Osteoblast (primary cell): ENCODE measurements at regions not wholly inside any gene's neighbourhood (a gene's known extent, or its start where the extent isn't known, plus 50 kb on each side); places are given as distances from the start of the nearest gene placed in this dataset.

Experiments
- DNase-seq: peaks from one replicate; pipeline ENCODE4 v3.0.0; 2011; ENCODE audit warnings: low spot score, mixed read lengths; ENCODE audit not compliant: insufficient read length; ENCODE audit errors: missing footprints
- H2AFZ ChIP-seq: 2 replicates; pipeline ENCODE4 v1.6.0; 2011; ENCODE audit warnings: mild to moderate bottlenecking, low read length
- H3K27ac ChIP-seq: 2 replicates; pipeline ENCODE4 v1.5.1; 2011; ENCODE audit warnings: mild to moderate bottlenecking, low read depth, low read length, moderate library complexity
- H3K27me3 ChIP-seq: 2 replicates; pipeline ENCODE4 v1.6.0; 2012; ENCODE audit warnings: mild to moderate bottlenecking, control low read depth, inconsistent platforms, low read length, moderate library complexity; ENCODE audit not compliant: insufficient read depth
- H3K36me3 ChIP-seq: 2 replicates; pipeline ENCODE4 v1.5.1; 2011; ENCODE audit warnings: mild to moderate bottlenecking, low read length, control low read depth, moderate library complexity; ENCODE audit not compliant: insufficient read depth
- H3K4me1 ChIP-seq: 2 replicates; pipeline ENCODE4 v1.5.1; 2011; ENCODE audit warnings: mild to moderate bottlenecking, low read length, control low read depth, moderate library complexity; ENCODE audit not compliant: insufficient read depth
- H3K4me2 ChIP-seq: 2 replicates; pipeline ENCODE4 v1.6.0; 2011; ENCODE audit warnings: mild to moderate bottlenecking, low read length; ENCODE audit not compliant: insufficient read depth
- H3K4me3 ChIP-seq: fragments of 200-600 bp; sonication (generic); 3 replicates; pipeline ENCODE4 v1.5.1; 2012; ENCODE audit warnings: mild to moderate bottlenecking, low read length, inconsistent platforms; ENCODE audit not compliant: insufficient read depth
- H3K79me2 ChIP-seq: 2 replicates; pipeline ENCODE4 v1.6.0; 2012; ENCODE audit warnings: mild to moderate bottlenecking, low read length, control low read depth, inconsistent platforms; ENCODE audit not compliant: insufficient read depth
- H3K9me3 ChIP-seq: 2 replicates; pipeline ENCODE4 v1.5.1; 2011; ENCODE audit warnings: low read depth, low read length, control low read depth
- H4K20me1 ChIP-seq: 2 replicates; pipeline ENCODE4 v1.6.0; 2012; ENCODE audit warnings: mild to moderate bottlenecking, low read length, control low read depth; ENCODE audit not compliant: insufficient read depth
- TF ChIP-seq, protein P1 (sequence below): IDR thresholded peaks from 2 replicates; pipeline ENCODE4 v1.5.1; 2011; ENCODE audit warnings: mild to moderate bottlenecking, low read depth, low read length, moderate library complexity; ENCODE audit errors: extremely low read depth

DNA sequence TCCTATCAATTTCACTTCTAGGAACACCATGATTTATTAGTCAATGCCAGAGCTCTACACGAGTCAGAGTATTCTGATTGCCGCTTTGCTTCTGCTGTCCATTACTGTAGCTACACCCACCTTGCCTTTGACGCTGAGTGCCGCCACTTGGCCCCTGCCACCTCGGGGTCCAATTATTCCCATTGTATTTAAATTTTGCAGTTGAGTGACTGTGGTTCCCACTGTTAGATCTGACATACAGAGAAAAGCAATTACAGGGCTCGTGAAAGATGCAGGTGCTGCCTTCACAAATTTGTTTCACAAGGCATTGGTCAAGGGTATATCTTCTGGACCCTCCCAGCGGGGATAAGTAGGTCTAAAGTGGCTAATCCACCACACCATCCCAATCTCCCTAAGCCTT, 428.9 kb downstream of the SIPA1L2 start:
- no peak for DNase-seq
- Histone ChIP-seq H3K4me1 (no peaks in the 10 kb centered on the region), H3K27ac (no peak overlapping the region), H3K36me3 (no peaks in the 10 kb centered on the region), H3K27me3 (no peaks in the 10 kb centered on the region), H3K79me2 (no peaks in the 10 kb centered on the region), H3K4me2 (no peak overlapping the region), H3K9me3 (no peaks in the 10 kb centered on the region), H2AFZ (no peak overlapping the region), H3K4me3 (no peak overlapping the region), H4K20me1 (no peaks in the 10 kb centered on the region)
- TF ChIP-seq, protein P1, sequence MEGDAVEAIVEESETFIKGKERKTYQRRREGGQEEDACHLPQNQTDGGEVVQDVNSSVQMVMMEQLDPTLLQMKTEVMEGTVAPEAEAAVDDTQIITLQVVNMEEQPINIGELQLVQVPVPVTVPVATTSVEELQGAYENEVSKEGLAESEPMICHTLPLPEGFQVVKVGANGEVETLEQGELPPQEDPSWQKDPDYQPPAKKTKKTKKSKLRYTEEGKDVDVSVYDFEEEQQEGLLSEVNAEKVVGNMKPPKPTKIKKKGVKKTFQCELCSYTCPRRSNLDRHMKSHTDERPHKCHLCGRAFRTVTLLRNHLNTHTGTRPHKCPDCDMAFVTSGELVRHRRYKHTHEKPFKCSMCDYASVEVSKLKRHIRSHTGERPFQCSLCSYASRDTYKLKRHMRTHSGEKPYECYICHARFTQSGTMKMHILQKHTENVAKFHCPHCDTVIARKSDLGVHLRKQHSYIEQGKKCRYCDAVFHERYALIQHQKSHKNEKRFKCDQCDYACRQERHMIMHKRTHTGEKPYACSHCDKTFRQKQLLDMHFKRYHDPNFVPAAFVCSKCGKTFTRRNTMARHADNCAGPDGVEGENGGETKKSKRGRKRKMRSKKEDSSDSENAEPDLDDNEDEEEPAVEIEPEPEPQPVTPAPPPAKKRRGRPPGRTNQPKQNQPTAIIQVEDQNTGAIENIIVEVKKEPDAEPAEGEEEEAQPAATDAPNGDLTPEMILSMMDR, result no peak

DNA sequence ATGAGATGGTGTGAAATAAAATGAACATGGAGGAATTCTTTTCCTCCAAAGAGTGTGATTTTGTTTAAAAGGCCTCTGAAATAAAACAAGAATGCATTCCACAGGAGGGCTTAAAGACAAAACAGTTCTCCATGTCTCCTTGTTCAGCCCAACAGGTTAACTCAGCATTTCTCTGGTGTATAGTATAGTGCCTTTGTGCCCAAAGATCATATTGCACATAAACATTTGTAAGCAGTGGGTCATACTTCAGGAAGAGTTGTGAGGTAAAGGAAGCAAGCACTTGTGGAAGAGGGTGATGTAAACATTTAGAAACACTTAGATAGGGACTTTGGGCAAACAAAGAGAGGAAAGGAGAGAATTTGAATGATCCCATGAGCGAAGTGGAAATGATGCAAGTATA, 433.9 kb downstream of the SIPA1L2 start:
- DNase-seq, result no peak
- H3K9me3 ChIP-seq, result no peaks in the 10 kb centered on the region
- no peaks in the 10 kb centered on the region for H3K4me1 ChIP-seq
- no peak overlapping the region for H3K27ac ChIP-seq
- TF ChIP-seq, protein P1, result no peak
- no peaks in the 10 kb centered on the region for H3K79me2 ChIP-seq
- H3K36me3 ChIP-seq, result no peaks in the 10 kb centered on the region
- H3K27me3 ChIP-seq, result no peaks in the 10 kb centered on the region
- no peaks in the 10 kb centered on the region for H4K20me1 ChIP-seq
- no peak overlapping the region for H3K4me3 ChIP-seq
- no peak overlapping the region for H2AFZ ChIP-seq
- no peak overlapping the region for H3K4me2 ChIP-seq

DNA sequence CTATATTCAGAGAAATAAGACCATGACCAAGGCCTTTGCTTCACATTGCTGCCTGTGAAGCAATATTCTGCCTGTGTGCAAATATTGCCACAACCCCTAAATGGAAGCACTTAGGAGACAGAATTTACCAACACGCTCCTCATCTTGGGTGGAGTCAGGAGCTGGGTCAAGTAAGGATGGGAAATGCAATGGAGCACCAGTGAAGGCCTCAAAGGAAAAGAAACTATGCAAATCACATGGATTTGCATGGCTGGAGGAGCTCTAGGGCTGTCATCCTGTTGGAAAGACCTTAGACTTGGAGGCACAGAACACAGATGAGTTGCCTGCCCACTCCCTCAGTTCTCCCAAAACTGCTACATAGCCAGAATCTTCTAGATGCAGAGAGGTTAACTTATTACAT, 435.5 kb downstream of the SIPA1L2 start:
- Histone ChIP-seq H3K36me3 (no peaks in the 10 kb centered on the region), H3K27me3 (no peaks in the 10 kb centered on the region), H3K4me2 (no peak overlapping the region), H3K4me3 (no peak overlapping the region), H3K27ac (no peak overlapping the region), H2AFZ (no peak overlapping the region), H3K4me1 (no peaks in the 10 kb centered on the region), H3K79me2 (no peaks in the 10 kb centered on the region), H4K20me1 (no peaks in the 10 kb centered on the region), H3K9me3 (no peaks in the 10 kb centered on the region)
- TF ChIP-seq, protein P1, result no peak
- DNase-seq, result no peak

DNA sequence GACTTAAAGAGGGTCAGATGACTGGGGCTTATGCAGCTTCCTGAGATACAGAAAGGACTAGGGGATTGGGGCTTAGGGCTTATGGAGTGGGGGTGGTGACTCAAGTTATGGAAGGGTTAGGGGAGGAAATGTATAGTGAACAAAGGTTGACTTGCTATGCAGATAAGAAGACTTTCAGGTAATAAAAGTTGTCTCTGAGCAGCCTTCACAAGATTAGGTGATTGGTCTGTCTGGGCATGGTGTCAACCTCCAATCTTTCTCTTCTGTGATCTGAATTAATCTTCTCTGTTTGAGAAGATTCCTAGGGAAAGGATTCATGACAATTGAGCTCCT, 436.5 kb downstream of the SIPA1L2 start:
- Histone ChIP-seq H2AFZ (no peak overlapping the region), H3K4me3 (no peak overlapping the region), H3K4me1 (no peaks in the 10 kb centered on the region), H3K27me3 (no peaks in the 10 kb centered on the region), H3K27ac (no peak overlapping the region), H3K36me3 (no peaks in the 10 kb centered on the region), H4K20me1 (no peaks in the 10 kb centered on the region), H3K4me2 (no peak overlapping the region), H3K9me3 (no peaks in the 10 kb centered on the region), H3K79me2 (no peaks in the 10 kb centered on the region)
- no peak for DNase-seq
- TF ChIP-seq, protein P1, result no peak
